K562 (cell line): ENCODE measurements at regions not wholly inside any gene's neighbourhood (a gene's known extent, or its start where the extent isn't known, plus 50 kb on each side); places are given as distances from the start of the nearest gene placed in this dataset.

Experiments
- ATAC-seq: fragments of 200-7000 bp; cut with Tn5 transposase; 3 replicates; pipeline ENCODE4 v1.9.1; 2020; ENCODE audit warnings: moderate library complexity
- BruUV-seq: library from RNA; stranded (reverse); fragments of 400-500 nt; replicated peaks from 2 replicates; lab custom pipeline; 2021; lab: Mats Ljungman, UMichigan
- CTCF ChIA-PET: fragments of 300-600 bp; formaldehyde crosslinking; extraction: SDS; loops from one replicate; lab custom pipeline; 2021; ENCODE audit warnings: low intra/inter-chr PET ratio; lab: Yijun Ruan, JAX
- POLR2A ChIA-PET: fragments of 300-600, 350-650 bp; sonication (Branson Sonifier 250); formaldehyde crosslinking; extraction: SDS; loops from one replicate; lab custom pipeline; 2021; ENCODE audit warnings: antibody characterized with exemption, inconsistent platforms; lab: Yijun Ruan, JAX
- DNase-seq, 4 experiments: peaks; one replicate each; pipeline versions ENCODE4 v3.0.0 to v3.0.0-alpha.2; 2011 to 2018; ENCODE audit warnings: low spot score in 3 of 4, mixed read lengths in 3 of 4; ENCODE audit errors: extremely low read depth in 1 of 4
- FAIRE-seq: peaks from 2 replicates; lab custom pipeline; 2011; peaks lifted over from hg19 to GRCh38; lab: Jason Lieb, UNC
- H2AFZ ChIP-seq: 2 replicates; pipeline ENCODE4 v1.6.0; 2011; ENCODE audit warnings: low read depth, low read length, control low read depth, inconsistent platforms
- H3K27ac ChIP-seq: fragments of 200-600 bp; 3 replicates; pipeline ENCODE4 v1.8.0; 2011; ENCODE audit warnings: low read depth, mild to moderate bottlenecking, control low read depth, inconsistent platforms, low read length, moderate library complexity, mixed read lengths; ENCODE audit errors: extremely low read depth
- H3K27me3 ChIP-seq, 2 experiments: fragments of 300-600 bp in 1 of 2; 2 replicates in 1 of 2; 3 replicates in 1 of 2; pipeline versions ENCODE4 v1.6.0 to v1.8.0; 2011; ENCODE audit warnings: inconsistent platforms in 2 of 2, low read length in 2 of 2, mild to moderate bottlenecking in 1 of 2, mixed read lengths in 1 of 2, moderate library complexity in 1 of 2; ENCODE audit not compliant: control insufficient read depth in 2 of 2, insufficient read depth in 2 of 2
- H3K36me3 ChIP-seq: fragments of 300-600 bp; 3 replicates; pipeline ENCODE4 v1.8.0; 2011; ENCODE audit warnings: mild to moderate bottlenecking, low read length, inconsistent platforms; ENCODE audit not compliant: control insufficient read depth, insufficient read depth
- H3K4me1 ChIP-seq, 2 experiments: fragments of 200-600 bp in 1 of 2; replicated peaks in 1 of 2; 2 replicates in 1 of 2; 3 replicates in 1 of 2; pipeline versions ENCODE4 v1.5.1 to v1.8.0; 2011; ENCODE audit warnings: inconsistent platforms in 2 of 2, low read length in 2 of 2, mild to moderate bottlenecking in 1 of 2, mixed read lengths in 1 of 2, moderate library complexity in 1 of 2; ENCODE audit not compliant: control insufficient read depth in 2 of 2, insufficient read depth in 2 of 2
- H3K4me2 ChIP-seq: 2 replicates; pipeline ENCODE4 v1.6.1; 2011; ENCODE audit warnings: low read length, control low read depth, inconsistent platforms, mixed read lengths; ENCODE audit not compliant: insufficient read depth
- H3K4me3 ChIP-seq: fragments of 200-600 bp; sonication (generic), shearing (Covaris generic); 2 replicates; pipeline ENCODE4 v1.5.1; 2016; ENCODE audit warnings: control low read depth, inconsistent platforms
- H3K79me2 ChIP-seq: fragments of 200-600 bp; 3 replicates; pipeline ENCODE4 v1.8.0; 2011; ENCODE audit warnings: low read length, inconsistent platforms; ENCODE audit not compliant: control insufficient read depth, insufficient read depth
- H3K9ac ChIP-seq, 2 experiments: 2 replicates each; pipeline versions ENCODE4 v1.6.0 to v1.6.1; 2011; ENCODE audit warnings: low read depth in 2 of 2, low read length in 2 of 2, control low read depth in 1 of 2, inconsistent platforms in 1 of 2, mild to moderate bottlenecking in 1 of 2, mixed read lengths in 1 of 2; ENCODE audit not compliant: insufficient read depth in 1 of 2
- H3K9me1 ChIP-seq: one replicate; pipeline ENCODE4 v1.6.0; 2011; ENCODE audit warnings: inconsistent platforms, mild to moderate bottlenecking, low read length, moderate library complexity; ENCODE audit not compliant: control insufficient read depth, insufficient read depth
- H3K9me3 ChIP-seq: replicated peaks from 2 replicates; pipeline ENCODE4 v1.5.1; 2011; ENCODE audit warnings: low read depth, low read length, inconsistent platforms; ENCODE audit not compliant: control insufficient read depth, insufficient read depth
- H4K20me1 ChIP-seq: replicated peaks from 2 replicates; pipeline ENCODE4 v1.6.1; 2011; ENCODE audit warnings: low read length, inconsistent platforms, mixed read lengths; ENCODE audit not compliant: control insufficient read depth, insufficient read depth
- BACH1 ChIP-seq: fragments of 200-800 bp; sonication (Bioruptor generic); IDR thresholded peaks from 2 replicates; pipeline ENCODE4 v1.6.1; 2016; ENCODE audit warnings: missing genetic modification characterization, missing compliant biosample characterization
- EP400 ChIP-seq: fragments of 450-650 bp; IDR thresholded peaks from 2 replicates; pipeline ENCODE4 v1.6.1; 2017; ENCODE audit warnings: antibody characterized with exemption, mild to moderate bottlenecking, moderate library complexity
- ESRRB ChIP-seq: fragments of 250-450 bp; sonication (Bioruptor Pico); IDR thresholded peaks from 2 replicates; pipeline ENCODE4 v1.5.0; 2020; ENCODE audit warnings: mild to moderate bottlenecking, moderate library complexity, borderline replicate concordance
- HOMEZ ChIP-seq: fragments of 250-450 bp; sonication (Bioruptor Pico); IDR thresholded peaks from 2 replicates; pipeline ENCODE4 v1.4.0; 2020; ENCODE audit warnings: mild to moderate bottlenecking, moderate library complexity
- IRF9 ChIP-seq: fragments of 450-650 bp; IDR thresholded peaks from 2 replicates; pipeline ENCODE4 v1.6.1; 2016; ENCODE audit warnings: missing biosample characterization, missing genetic modification characterization
- MYNN ChIP-seq, 2 experiments: sonication (generic); formaldehyde crosslinking in 1 of 2; IDR thresholded peaks; 2 replicates each; pipeline versions ENCODE4 v1.5.0 to v1.6.1; 2016 to 2020; ENCODE audit warnings: antibody characterized with exemption in 1 of 2, missing genetic modification reagents in 1 of 2
- NEUROD1 ChIP-seq: fragments of 150-350 bp; IDR thresholded peaks from 2 replicates; pipeline ENCODE4 v1.6.1; 2014; ENCODE audit warnings: borderline replicate concordance, low read length, low read depth; ENCODE audit not compliant: partially characterized antibody
- PML ChIP-seq: IDR thresholded peaks from 2 replicates; pipeline ENCODE4 v1.6.1; 2012; ENCODE audit warnings: low read length, inconsistent platforms
- POLR2A ChIP-seq: fragments of 450-650 bp; conservative IDR thresholded peaks from 2 replicates; pipeline ENCODE4 v1.6.1; 2016
- SAFB ChIP-seq: fragments of 200-400 bp; formaldehyde crosslinking; IDR thresholded peaks from 2 replicates; pipeline ENCODE4 v1.6.1; 2017; ENCODE audit warnings: low read depth, low read length, borderline replicate concordance
- TCFL5 ChIP-seq: fragments of 250-450 bp; sonication (Bioruptor Pico); conservative IDR thresholded peaks from 2 replicates; pipeline ENCODE4 v1.6.1; 2021; ENCODE audit warnings: mild to moderate bottlenecking, moderate library complexity, matching md5 sums
- ZNF316 ChIP-seq: fragments of 450-650 bp; IDR thresholded peaks from 2 replicates; pipeline ENCODE4 v1.6.1; 2016
- ZNF324 ChIP-seq: fragments of 250-450 bp; sonication (Bioruptor Pico); IDR thresholded peaks from 2 replicates; pipeline ENCODE4 v1.4.0; 2020; ENCODE audit warnings: mild to moderate bottlenecking
- ZNF512 ChIP-seq: IDR thresholded peaks from 2 replicates; pipeline ENCODE4 v1.6.1; 2016; ENCODE audit warnings: missing genetic modification characterization, missing compliant biosample characterization
- ZNF561 ChIP-seq: fragments of 450-650 bp; formaldehyde crosslinking; conservative IDR thresholded peaks from 2 replicates; pipeline ENCODE4 v1.4.0; 2020; ENCODE audit warnings: mild to moderate bottlenecking, moderate library complexity
- WGBS: fragments of 100-300 bp; shearing (Covaris generic); methylation state at CpG from one replicate; pipeline ENCODE4 v1.1.6; 2016; ENCODE audit warnings: low coverage, mixed read lengths; ENCODE audit not compliant: insufficient coverage; ENCODE audit errors: missing lambda C conversion rate; 5-methylcytosine and 5-hydroxymethylcytosine counted together
- in situ Hi-C: fragments of 300-500 bp; cut with MboI; formaldehyde crosslinking; loops from 4 replicates; pipeline ENCODE4 v1.15.0; 2018; ENCODE audit warnings: inconsistent platforms, mixed read lengths
- intact Hi-C: fragments of 100-400 bp; cut with micrococcal nuclease; formaldehyde crosslinking; loops from 2 replicates; pipeline ENCODE4 v1.14.2; 2022
- TF ChIP-seq, protein P1 (sequence below): fragments of 250-450 bp; sonication (Bioruptor Pico); IDR thresholded peaks from 2 replicates; pipeline ENCODE4 v1.8.0; 2021; ENCODE audit warnings: moderate library complexity, mild to moderate bottlenecking, inconsistent platforms

DNA sequence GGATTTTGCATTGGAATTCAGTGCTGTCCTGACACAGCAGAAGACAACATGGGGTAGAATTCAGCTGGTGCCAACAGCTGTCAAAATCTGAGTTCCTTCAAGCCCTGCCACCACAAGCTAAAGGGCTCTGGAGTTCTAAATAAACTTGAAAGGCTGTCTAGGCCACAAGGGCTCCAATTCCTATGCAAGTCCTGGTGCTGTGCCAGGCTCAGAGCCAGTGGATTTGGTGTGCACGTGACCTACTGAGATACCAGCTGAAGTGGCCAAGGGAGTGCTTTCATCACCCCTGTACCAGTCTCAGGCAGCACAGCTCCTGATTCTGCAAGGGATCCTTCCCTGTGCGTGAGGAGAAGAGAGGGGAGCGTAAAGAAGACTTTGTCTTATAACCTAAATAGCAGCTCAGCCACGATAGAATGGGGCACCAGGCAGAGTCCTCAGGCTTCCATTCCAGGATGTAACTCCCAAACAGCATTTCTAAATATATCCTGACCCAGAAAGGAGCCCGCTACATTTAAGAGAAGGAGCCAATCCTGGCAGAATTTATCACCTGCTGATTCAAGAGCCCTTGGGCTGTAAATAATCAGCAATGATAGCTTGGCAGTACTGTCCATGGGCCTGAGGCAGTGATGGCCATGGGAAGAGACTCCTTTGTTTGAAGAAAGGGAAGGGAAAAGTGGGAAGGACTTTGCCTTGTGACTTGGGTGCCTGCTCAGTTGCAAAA is 881.2 kb upstream of the EPHA7 start:
- intact Hi-C loops: no loop called here
- TF ChIP-seq MYNN (IDR thresholded peaks at IDR 0.05) (no peak), MYNN (CRISPR knock-in tag; IDR thresholded peaks at IDR 0.05) (no peak), SAFB (no peak), ZNF561 (no peak), ZNF316 (no peak), PML (no peak), BACH1 (tag) (no peak), ESRRB (CRISPR knock-in tag) (no peak), NEUROD1 (no peak), POLR2A (no peak), IRF9 (tag) (no peak), HOMEZ (CRISPR knock-in tag) (no peak), ZNF512 (no peak), ZNF324 (CRISPR knock-in tag) (no peak), TCFL5 (CRISPR knock-in tag) (no peak), EP400 (no peak)
- TF ChIP-seq, protein P1, sequence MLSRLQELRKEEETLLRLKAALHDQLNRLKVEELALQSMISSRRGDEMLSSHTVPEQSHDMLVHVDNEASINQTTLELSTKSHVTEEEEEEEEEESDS (CRISPR knock-in tag): no peak
- TF ChIP-seq, all 486 proteins: peak for 0
- Histone ChIP-seq H3K79me2 (no peaks in the 10 kb centered on the region), H3K4me1 (no peaks in the 10 kb centered on the region), H4K20me1 (no peaks in the 10 kb centered on the region), H3K4me2 (no peak overlapping the region), H3K9me1 (no peaks in the 10 kb centered on the region), H3K36me3 (no peaks in the 10 kb centered on the region), H2AFZ (no peak overlapping the region), H3K27ac (no peak overlapping the region), H3K9ac (no peak overlapping the region), H3K27me3 (no peaks in the 10 kb centered on the region), H3K9me3 (no peaks in the 10 kb centered on the region), H3K4me3 (no peak overlapping the region)
- BruUV-seq: no TSS peak
- DNase-seq (no peak), FAIRE-seq (no peak), ATAC-seq (no peak)
- in situ Hi-C loops: no loop called here
- WGBS: 4% methylated on average over 5 of the region's 5 CpGs
- CTCF ChIA-PET: no interaction called here
- POLR2A ChIA-PET: no interaction called here
